Left renal cortex interstitium (tissue), 4 donors: ENCODE measurements at regions not wholly inside any gene's neighbourhood (a gene's known extent, or its start where the extent isn't known, plus 50 kb on each side); places are given as distances from the start of the nearest gene placed in this dataset.
"Not testable (repeated sequence)": the region's sequence is repeated elsewhere in the genome, so short reads cannot be mapped to it uniquely, and the experiment has no call there.

Source experiments
- DNase-seq, 4 donors: peaks; one replicate each; pipeline ENCODE4 v3.0.0-alpha.2; 2013; ENCODE audit warnings: low read depth in 4 of 4, low spot score in 2 of 4, missing footprints in 1 of 4

DNA sequence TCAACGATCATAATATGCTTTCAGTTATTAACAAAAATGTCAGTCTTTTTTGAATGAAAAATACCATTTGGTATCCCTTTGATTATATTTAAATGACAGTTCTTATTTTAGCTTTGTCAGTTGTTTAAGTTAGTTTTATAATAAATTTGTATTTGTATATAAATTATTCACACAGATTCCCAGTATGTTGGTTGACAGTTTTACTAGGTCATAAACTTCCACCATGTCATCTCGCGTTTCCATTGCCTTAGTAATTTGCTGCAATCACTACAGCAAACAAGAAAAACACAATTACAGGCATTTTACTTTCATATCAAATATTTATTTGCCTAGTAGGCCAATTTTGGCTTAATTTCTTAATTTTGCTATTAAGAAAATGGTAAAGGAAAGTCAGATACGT lies 109.6 kb upstream of the ANK2 start:
- no peak for DNase-seq

DNA sequence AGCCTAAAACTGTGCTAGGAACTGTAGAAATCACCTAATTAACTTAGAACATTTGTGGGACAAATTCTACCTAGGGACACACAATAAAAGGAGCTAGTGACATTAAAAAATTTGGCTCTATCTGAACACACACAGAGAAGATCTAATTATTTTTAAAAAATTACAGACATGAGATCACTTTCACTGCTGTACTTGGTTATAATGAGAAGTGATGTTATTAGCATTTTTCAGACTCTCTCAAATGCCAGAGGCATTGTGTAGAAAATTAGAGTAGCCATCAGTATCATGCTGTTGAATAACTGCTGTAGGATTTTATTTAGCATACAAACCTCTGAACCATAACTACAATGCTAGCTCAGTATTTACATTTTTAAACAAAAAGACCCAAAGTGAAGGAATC lies 109.1 kb upstream of the ANK2 start:
- no peak for DNase-seq

DNA sequence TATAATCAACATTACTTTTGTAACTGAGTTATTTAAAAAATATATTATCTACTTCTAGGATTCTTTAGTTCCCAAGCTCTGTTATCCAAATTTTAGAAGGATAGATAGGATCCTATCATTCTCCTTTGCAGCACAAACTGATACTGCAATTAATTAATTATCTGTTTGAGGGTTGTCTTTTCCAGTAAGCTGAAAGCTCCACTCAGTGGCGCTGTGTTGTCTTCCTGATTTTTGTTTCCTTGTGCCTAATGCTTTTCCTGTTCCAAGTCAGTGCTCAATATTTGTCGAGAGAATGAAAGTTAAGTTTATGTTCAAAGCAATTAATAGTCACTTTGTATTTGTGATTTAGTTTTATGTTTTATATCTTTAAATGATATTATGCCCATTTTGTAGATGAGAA lies 107.4 kb upstream of the ANK2 start:
- DNase-seq, result no peak

DNA sequence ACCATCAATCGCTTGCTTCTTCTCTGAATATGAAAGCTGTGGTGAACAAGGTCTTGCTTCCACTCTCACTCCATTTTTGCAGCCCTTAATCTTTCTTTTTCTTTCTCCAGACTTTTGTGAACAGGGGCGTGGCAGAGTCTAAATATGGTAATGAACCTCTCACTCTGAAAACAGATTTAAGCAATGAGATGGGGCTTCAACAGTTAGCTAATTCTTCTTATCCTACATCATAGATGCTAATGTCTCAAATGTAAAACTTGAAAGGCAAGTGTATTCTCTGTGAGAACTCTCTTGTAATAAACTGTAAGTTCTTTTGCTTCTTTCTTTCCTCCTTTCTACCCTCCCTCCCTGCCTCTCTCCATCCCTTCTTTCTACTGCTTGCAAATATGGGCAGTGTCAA lies 106.5 kb upstream of the ANK2 start:
- no peak for DNase-seq

DNA sequence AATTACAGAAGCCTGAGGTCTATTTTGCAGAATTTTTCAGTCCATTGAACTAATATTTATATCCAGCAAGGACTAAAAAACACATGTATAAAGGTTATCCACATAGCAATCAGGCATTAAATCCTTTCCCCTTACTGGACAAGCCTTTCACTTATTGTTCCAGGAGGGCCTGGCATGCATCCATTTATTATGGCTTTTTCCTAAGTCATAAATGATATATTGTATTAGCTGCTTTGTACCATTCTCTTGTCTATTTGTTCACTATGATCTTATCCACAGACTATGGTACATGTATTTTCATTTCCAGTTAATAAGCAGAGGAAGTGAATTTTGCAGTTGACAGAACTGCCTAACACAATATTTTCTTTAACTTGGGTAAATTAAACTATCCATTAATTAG lies 105.4 kb upstream of the ANK2 start:
- no peak for DNase-seq

DNA sequence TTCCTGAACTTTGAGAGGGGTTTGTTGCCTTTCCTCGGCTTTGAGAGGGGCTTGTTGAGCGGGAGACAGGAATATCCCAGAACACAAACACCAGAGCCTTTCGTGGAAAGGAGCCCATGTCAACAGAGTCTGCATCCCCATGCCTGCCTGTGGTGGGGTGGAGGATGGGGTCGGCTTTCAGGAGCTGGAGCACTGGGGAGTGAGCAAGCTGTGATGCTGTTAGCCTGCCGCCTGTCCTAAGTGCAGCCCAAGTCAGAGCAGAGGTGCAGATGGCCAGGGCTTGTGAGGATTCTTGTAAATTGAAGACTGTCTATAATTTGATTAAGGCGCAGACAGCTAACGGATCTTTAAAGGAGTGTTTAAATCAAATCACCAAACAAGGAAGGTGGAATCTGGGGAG lies 103.3 kb upstream of the ANK2 start:
- DNase-seq, result no peak

DNA sequence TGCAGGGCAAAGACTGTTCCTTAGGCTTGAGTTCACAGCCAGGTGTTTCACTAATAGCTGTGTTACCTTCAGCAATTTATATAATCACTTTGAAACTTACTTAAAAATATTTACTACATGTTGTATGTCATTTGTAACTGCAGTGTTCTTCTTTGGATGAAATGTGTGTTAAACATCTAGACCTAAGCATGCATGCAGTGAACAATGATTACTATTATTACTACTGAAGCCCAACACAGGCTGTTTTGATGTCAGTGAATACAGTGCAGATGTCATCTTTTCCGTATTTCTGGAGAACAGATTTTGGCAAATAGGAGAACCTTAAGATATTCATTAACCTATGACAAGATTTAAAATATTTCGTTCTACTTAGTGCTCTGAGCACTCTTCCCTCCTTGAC lies 101.8 kb upstream of the ANK2 start:
- no peak for DNase-seq

DNA sequence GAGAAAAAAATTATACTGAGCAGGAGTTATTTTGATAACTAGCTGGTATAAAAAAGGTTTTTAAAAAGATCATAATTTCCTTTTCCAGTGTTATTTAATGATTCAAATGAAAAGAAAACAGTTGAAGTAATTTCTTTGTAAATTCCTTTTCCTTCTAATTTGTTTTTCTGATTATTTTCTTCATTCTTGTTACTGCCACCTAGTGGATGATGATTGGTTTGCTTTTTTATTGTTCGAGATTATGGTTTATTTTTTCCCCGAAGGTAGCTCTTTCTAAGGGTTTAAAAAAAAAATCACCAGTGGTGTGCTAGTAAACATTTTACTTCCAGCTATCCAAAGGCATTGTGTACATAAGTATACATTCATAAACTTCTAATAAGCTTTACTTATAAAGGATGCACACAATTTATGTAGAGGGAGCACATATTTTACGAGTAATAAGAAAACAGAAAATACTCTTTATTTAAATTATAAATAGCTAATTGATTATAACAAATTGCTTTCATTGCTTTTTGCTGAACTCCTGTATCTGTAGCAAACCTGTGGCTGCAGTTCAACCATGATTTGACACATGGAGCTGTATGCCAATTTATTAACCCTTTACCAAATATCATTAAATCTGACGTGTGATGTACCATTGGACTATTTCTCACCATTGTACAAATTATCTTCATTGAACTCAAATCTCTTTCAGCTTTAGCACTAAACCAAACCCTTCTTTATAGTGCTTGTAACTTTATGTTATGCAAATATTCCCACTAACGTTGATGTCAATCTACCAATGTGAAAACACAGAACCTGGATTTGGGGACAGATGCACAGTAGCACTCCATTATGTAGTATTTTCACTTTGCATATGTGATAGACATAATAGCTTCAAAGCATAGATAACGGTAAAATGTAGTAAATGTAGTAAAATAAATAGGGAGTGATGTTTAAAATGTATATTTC lies 97.8 kb upstream of the ANK2 start:
- no peak for DNase-seq

DNA sequence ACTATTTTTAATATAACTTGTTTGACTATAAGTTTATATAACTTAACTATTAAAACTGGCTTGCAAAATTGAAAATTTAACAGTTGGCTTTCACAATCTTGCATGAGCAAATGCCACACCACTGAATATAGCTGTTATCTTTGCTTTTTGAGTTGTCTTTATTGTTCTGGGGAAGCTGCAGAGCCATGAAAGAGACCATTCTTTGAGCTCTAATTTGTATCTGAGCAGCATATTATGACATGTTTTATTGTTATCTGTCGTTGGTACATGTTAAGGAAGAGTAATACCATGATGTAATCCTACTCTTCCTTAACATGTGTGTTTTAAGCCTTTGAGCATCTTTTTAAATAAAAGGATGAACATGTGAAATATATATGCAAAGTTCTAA lies 97.1 kb upstream of the ANK2 start:
- no peak for DNase-seq

DNA sequence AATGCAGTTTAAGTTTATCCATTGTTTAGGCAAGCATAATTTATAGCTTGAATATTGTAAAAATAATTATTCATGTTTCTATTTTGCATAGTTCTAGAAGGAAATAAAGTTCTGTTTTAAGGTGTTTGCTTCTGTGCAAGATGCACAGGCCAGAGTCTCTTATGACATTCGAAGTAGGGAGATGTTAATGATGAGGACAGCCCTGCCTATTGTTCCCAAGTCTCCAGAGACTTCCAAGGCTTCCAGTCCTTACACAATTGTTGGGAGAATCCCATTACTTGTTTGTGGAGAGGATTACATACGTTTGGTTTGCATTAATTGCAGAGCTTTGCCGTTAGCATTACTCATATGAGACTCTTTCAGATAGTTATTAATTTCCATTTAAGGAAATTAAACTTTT lies 96.2 kb upstream of the ANK2 start:
- no peak for DNase-seq

DNA sequence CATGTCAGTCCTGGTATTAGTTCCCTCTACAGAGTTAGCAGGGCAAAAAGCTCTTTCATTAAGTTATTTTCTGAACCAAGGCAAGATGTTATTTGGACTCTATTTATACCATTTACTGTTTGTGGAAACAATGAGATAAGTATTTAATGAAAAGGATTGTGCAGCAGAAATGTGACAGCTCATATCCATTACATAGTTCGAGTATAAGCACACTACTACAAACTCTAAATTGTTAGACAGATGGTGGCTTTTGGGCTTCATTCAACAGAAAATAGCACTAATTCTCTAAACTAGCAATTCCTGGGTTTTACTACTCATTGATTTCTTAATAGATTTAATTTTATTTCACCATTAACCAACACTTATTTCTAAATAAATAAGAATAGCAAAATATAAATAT lies 95.2 kb upstream of the ANK2 start:
- DNase-seq, result no peak

DNA sequence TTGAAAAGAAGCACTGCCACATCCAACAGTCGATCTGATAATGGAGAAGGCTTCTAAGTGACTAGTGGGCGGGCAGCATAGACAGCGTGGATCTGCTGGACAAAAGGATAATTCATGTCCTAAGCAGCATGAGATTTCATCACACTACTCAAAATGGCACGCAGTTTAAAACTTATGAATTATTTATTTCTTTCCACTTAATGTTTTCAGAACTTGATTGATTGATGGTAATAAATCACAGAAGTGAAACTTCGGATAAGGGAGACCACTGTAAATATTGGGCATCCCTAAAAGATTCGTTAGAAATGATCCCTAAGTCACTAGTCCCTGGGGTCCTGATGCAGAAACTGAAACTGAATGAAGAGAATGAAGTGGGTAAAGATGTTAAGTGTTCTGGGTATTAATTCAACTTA lies 93.0 kb upstream of the ANK2 start:
- DNase-seq, result no peak

DNA sequence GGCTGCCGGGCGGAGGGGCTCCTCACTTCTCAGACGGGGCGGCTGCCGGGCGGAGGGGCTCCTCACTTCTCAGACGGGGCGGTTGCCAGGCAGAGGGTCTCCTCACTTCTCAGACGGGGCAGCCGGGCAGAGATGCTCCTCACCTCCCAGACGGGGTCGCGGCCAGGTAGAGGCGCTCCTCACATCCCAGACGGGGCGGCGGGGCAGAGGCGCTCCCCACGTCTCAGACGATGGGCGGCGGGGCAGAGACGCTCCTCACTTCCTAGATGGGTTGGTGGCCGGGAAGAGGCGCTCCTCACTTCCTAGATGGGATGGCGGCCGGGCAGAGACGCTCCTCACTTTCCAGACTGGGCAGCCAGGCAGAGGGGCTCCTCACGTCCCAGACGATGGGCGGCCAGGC lies 91.7 kb upstream of the ANK2 start:
- not testable (repeated sequence) for DNase-seq

DNA sequence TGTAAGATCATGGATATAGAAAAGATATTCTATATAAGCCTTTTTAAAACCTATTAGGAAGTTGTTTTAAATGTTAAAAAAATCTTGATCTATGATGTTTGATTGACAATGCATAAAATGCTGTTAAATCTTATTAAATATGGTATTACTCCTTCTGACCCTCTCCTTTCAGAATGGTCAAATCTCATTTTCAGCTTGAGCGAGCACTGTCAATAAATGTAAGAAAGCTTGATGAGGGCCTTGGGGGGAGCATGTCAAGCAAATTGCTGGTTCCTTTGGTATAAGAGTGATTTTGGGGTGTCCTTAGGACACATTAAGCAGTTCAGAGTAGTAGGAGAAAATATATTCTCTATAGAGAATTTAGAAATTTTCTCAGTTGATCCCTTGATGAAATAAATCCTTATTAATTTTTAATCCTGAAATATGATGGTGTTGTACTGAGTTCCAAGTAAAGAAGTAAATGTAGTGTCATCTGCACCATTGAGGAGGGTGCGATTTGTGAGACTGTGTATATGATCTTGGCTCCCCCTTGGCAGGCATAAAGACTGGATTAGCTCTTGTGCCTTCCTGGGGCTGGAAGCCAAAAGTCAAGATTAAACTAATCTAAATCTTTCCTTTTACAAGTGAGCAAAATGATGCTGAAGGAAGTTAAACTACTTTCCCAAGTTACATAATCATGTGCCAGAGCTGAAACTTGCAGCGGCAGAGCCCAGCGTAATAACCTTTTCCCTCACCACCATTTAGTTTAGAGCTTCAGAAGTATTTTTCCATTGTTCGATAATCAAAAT lies 82.6 kb upstream of the ANK2 start:
- DNase-seq, result no peak

DNA sequence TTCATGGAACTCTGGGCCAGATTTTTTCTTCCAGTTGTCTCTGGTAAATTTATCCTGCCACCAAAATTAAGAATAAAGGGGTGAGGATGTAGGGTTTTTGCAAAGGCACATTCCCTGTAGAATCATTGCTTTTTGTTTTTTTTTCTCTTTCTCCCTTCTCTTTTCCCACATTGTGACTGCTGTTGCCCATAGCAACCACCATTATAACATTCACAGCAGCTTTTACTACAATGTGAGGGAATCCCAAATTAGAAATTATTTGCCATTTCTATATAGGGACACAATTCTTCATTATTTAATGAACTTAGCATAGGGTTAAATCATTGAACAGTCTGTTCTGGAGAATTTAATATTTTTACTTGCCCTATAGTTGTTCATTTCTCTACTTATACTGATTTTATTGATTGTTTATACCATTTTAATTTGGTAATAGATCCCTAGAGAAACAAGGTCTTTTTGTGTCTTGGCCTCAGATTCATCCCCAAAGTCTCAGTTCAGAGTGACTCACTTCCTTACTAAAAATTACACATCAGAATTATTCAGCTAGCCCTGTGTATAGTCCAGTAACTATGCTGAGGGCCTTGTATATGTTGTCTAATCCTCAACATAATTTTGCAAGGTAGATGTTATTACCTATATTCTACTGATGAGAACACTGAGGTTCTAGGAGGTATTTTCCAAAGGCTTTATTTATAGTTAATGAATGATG lies 80.8 kb upstream of the ANK2 start:
- DNase-seq, result no peak

DNA sequence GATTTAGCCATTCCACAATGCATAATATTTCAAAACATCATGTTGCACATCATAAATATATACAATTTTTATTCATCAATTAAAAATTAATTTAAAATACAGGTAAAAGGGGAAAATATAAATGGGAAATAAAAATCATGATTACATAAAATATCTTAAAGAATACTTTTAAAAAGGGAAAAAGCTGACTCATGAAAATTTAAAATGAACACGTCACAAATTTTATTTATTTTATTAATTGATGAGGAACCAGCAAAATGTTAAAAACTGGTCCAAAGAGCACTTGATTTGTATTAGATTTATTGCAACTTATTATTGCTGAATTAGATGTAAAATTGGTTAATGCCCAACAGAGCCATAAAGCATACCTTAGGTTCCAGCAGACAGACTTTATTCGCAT lies 78.5 kb upstream of the ANK2 start:
- no peak for DNase-seq

DNA sequence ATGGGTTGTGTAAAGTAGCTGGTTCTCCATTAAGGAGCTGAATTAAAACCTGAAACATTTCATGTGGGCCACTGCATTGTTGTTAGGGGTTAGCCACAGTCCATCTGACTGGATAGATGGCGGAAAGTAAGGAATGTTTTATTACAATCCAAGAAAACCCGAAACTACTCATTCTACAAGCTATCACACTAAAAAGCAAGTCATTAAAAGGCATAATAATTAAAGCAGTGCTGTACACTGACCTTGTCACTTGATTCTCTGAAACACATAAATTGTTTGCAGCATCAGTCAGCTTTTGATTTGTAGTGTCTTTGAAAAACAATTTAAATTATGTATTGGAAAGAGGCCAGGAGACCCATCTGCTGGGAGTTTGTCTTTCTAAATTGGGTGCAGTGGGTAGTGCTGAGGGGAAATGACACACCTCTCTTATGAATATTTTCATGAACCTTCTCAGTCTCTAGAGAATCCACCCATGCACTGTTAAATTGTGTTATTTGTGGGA lies 75.7 kb upstream of the ANK2 start:
- DNase-seq, result no peak

DNA sequence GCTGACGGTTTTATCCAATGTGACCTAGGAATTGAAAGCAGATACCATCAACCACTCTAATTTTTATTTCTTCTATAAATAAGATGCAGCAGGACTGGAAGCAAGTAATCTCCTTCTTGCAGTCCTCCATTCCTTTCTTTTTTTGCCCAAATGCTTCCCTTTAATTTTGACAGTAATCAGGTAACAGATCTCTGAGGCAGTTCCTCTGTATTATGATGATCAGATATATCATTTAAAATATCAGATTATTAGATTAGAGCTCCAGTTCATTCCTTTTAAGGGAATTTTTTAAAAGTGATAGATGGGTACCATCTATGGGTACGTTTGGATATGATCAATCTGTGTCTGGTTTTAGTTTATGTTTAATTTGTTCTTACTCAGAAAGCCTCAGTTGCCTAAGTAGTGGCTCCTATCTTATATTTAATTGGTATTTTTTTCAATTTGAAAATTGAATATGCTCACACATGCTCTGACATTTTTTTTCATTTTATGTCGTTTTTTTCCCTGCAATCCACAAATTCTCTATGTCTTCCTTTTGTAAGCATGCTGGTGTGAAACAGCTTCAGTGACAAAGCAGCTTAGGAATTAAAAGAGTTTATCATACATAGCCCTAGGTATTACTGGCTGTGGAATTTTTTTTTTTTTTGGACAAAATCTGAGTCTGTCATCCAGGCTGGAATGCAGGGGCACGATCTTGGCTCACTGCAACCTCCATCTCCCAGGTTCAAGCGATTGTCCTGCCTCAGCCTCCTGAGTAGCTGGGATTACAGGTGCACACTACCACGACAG lies 73.7 kb upstream of the ANK2 start:
- DNase-seq, result no peak

DNA sequence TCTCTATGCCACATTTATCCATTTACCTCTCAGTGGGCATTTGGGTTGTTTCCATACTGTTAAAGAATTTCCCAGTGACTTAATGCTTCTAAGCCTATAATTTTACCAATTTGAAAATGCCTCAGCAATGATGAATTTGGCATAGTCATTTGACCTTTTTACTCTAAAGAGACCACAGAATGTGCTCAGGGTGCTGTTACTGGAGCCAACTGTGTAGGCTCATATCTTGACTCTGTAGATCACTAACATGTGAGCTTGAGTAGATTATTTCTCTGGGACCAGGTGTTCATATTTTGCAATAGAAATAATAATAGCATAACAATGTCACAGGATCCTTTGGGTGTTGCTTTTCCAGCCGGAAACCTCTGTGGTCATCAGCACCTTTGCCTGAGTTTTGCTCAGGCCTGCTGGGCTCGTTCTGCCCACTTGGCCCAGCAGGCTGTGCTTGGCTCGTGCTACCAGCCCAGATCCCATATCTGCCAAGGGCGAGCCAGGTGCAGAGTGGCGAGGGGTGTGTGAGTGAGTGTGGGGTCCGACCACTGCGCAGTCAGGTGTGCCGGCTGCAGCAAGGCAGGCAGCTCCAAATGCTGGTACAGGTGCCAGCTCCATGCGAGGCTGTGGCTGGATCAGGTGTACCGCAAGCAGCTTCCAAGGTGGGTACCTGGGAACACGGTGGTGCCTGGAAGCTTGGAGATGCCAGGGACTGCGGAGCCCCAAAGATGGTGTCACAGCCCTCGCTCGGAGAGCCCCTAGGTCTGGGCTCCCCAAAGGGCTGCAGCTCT lies 70.6 kb upstream of the ANK2 start:
- DNase-seq, result no peak
